ENCODE measurements at regions not wholly inside any gene's neighbourhood (a gene's known extent, or its start where the extent isn't known, plus 50 kb on each side); places are given as distances from the start of the nearest gene placed in this dataset.
"Not testable (repeated sequence)": the region's sequence is repeated elsewhere in the genome, so short reads cannot be mapped to it uniquely, and the experiment has no call there.

DNA sequence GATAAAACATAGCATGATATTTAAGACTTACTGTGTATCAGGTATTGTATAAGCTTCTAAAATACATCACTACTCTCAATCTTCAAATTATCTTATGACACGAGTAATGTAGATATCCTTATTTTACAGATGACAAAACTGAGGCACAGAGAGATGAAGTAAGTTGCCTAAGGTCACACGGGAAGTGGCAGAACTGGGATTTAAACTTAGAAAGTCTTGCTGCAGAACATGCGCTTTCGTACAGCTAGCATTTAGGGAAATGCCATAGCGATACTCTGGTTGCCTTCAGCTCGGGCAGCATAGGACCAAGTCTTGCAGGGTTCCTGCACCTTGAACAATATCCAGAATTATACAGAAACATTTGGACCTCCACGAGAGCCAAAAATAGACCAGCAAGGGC, 162.4 kb downstream of the BRMS1L start:
- no peak for DNase-seq

DNA sequence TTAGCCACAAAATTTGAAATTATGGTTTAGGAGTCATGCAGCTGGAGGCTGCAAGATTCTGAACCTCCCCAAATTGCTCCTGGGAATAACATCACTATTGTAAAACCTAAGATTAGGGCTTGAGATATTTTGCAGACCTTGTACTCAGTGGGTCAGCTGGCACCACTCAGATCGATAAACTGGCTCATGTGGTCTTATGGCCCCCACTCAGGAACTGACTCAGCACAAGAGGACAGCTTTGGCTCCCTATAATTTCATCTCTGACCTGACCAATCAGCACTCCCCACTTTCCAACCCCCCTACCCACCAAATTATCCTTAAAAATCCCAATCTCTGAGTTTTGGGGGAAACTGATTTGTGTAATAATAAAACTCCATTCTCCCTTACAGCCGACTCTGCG, 161.6 kb downstream of the BRMS1L start:
- DNase-seq = no peak

DNA sequence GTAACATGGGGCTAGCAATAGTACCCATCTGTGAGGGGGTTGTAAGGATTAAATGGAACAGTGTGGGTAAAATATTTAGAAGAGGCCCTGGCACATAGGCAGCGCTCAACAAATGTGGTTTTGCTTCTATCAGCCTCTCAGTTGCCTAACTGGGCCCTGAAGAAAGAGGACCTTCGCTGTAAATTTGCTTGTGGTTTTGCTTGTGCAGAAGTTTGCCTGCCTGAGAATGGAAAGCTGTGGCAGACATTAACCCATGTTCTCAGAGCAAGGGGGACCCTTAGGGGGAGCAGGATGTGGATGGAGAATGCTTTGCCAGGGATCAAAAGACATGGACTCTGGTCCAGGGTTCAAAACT, 160.1 kb downstream of the BRMS1L start:
- no peak for DNase-seq

DNA sequence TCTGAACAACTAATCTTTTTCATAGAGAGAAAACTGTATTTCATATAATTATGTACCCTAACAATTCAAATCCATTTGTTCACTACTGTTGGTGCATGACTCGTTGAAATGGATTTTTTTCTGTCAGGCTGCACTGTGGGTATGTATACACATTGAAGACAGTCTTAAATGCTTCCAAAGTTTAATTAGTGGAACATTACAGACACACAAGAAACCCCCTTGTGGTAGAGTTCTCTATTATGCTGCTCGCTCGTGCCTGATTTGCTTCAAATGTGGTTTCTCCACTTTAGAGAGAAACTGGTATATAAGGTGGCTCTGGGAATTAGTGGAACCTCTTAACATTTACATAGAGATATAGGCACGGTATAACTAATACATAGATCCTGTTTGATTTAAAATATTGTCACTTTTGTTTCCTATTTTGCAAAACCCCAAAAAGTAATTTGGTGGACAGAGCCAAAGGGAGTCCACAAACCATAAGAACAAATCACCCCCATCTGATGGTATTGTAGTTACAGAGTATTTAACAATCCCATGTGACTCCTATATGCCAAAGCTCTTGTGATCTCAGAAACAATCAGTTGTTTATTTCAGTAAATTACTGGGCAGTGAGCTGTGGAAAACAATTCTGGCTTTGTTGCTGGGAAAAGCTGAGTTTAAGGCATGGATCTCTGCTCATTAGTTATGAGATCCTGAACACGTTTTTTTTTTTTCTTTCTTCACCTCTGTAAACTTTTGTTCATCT, 159.5 kb downstream of the BRMS1L start:
- DNase-seq = no peak

DNA sequence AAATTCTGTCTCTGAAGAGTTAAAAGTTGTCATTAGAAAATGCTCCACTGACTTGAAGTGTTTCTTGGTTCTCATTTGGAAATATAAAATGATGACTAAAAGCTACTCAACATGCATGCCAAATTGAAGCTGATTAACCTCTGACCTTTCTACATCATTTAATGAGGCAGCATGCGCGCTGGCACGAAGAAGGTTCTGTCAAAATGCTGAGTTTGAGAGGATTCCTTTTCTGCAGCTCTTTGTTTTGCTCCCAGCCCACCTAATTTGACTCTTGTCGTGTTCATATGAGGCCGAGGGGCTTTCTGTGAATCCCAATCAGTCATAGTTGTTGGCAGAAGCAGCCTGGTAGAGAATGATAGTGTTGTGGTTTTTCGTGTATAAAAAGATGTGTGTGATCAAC, 153.4 kb downstream of the BRMS1L start:
- DNase-seq = no peak

DNA sequence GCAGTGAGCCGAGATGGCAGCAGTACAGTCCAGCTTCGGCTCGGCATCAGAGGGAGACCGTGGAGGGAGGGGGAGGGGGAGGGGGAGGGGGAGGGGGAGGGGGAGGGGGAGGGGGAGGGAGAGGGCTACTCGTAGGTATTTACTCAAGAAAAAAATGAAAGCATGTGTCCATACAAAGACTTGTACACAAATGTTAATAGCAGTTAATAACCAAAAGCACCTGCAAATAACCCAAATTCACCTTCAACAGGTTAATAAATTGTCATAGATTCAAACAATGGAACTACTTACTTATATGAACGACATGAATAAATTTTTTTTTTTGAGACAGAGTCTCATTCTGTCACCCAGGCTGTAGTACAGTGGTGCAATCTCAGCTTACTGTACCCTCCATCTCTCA, 152.4 kb downstream of the BRMS1L start:
- DNase-seq = no peak

DNA sequence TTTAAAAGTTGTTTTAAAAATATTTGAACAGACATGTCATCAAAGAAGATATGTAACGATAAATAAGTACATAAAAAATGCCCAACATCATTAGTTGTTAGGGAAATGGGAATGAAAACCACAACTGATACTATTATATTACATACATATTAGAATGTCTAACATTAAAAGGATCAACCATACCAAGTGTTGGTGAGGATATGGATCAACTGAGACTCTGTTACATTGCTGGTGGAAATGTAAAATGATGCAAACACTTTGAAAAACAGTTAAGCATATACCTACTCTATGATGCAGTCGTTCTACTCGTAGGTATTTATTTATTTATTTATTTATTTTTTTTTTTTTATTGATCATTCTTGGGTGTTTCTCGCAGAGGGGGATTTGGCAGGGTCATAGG, 149.7 kb downstream of the BRMS1L start:
- no peak for DNase-seq

DNA sequence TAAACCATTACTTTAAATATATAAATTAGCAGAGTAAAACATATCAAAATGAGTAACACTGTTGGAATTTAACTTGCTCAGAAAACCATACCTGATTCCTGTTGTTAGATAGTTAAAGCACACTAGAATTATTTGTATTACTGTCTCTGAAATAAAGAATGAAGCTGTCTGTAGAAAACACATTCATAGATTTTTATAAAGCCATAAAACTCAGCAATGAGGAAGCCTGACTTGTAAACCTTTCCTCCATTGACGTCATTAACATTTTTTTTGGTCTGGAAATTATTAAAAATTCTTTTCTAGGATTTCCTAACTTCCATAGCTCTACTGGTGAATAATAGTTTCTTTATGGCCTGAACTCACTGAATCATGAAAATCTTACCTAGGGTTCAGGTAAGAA, 147.6 kb downstream of the BRMS1L start:
- DNase-seq = no peak

DNA sequence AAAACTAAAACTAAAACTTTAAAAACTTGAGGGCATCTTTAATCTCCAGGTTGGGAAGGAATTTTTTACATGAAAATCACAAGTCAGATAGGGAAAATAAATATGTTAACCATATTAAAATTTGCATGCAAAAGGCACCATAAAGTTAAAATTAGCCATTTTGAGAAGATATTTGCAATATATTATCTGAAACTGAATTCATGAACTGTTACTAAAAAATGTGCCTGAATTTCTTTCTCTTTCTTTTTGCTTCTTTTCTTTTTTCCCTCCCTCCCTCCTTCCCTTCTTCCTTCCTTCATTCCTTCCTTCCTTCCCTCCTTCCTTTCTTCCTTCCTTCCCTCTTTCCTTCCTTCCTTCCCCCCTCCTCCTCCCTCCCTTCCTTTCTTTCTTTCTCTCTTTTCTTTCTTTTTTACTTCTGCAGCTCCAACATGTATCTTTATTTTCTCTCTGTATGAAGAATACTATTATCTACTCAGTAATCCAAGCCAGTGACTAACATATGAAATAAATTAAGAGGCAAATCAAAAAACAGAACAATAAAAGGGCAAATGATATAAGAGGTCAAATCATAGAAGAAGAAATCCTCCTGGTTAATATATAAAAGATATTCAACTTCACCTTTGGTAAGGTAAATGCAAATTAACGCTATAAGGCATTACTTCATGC, 146.0 kb downstream of the BRMS1L start:
- DNase-seq = no peak

DNA sequence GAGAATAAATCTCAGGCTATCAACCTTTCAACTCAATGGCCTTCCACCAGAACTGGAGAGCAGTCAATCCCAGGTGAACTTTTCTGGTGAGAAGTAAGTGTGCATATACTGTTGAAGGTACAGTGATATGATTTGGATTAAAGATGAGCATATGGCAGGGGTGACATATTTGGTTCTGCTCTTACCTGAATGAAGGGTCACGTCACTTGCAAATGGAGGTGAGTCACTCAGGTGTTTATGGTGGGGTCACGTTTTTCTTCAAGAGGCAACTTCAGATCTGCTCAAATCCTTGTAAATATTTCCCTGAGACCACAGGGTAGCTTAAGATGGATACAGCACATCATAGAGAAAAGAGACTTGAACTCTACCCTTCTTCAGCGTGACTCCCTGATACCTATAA, 143.2 kb downstream of the BRMS1L start:
- DNase-seq = no peak

DNA sequence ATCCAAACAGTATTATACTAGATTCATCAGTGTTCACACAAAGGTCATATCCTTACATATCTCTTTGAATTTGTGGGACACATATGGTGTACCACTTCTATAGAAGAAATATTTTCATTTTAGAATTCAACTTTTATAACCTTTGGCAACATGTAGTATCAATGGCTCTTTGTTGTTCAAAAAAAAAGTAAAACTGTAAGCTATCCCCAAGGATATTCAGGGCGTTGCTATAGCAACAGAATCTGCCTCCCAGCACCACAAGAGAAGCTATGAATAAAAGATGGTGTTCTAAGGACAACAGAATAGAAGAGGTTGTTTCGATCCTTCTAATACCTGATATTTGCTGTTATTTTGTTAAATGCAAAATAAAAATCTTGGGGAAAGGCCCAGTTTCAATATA, 139.3 kb downstream of the BRMS1L start:
- no peak for DNase-seq

DNA sequence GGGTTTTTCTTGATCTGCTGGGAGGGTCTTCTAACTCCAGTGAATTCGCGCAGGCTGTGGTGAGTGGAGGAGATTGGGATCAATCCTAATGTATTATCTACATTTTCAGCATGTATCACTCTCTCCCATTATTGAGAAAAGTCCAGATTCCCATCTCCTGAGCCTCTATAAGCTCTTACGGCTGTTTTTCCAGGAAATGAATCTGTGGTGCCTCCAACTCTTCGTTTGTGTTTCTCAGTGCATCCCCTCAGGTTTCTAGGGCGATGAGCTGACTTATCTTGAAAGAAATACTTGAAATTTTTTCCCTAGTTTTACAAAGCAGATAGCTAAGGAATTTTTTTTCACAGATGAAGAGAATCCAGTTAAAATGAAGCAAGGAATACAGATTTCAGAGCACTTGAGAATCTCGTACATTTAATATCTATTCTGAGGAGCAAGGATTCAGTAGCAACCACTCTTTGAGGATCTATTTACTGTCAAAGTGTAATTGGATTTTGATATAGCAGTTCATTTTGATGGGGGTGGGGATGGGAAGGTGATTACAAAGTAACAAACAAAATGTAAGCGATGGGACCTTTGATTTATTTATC, 138.7 kb downstream of the BRMS1L start:
- no peak for DNase-seq

DNA sequence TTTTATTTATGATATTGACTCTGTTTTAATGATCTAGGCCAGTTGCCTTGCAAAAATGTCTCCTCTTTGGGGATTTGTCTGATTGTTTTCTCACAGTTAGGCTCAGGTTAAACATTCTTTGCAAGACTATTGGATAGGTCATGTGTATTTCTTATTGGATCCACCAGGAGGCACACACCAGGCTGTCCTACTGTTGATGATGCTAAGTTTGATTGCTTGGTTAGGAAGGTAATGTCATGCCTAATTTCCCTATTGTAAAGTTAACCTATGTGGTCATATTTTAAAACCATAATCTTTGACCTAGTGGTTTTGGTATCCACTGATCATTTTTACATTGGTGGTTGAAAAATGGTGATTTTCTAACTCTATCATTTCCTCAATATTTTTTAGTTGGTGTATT, 137.1 kb downstream of the BRMS1L start:
- DNase-seq = no peak

DNA sequence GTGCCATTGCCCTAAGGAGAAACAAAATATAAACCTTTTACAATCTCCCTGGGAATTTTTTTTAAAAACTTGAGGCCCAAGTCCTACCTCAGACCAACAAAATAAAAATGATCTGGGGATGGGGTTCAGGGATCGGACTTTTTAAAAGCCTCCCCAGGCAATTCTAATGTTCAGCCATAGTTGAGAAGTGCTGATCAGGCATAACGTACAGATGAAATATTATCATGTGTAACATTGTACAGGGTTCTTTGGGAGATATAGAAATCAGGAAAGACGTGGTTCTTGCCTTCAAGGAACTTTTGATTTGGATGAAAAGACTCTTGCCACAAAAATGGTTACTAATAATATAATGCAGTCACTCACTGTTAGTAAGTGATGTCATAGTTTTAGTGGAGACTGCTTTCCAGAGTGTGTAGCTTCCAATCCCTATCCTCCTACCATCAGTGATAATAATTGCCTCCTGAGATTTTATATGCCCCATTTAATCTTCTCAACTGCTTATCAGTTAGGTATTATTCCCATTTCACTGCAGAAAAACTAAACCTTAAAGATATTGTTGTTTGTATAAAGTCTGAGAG, 135.6 kb downstream of the BRMS1L start:
- no peak for DNase-seq

DNA sequence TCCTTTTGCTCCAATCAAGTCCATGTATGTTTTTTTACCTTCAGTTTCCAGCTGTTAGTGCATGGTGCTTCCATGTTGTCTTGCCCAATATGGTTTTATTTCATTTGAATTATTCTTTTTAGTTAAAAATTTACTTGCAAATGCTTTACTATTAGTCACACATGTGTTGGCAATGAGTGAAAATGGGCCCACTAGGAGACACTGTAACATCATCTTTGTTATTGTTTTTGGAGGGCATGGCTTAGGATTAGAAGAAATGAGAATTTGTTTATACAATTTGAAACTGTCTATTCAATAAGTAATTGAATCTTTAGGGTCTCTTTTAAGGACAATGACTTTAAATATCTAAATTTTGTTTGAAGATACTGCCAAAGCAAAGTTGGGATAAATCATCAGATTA, 133.7 kb downstream of the BRMS1L start:
- DNase-seq = no peak

DNA sequence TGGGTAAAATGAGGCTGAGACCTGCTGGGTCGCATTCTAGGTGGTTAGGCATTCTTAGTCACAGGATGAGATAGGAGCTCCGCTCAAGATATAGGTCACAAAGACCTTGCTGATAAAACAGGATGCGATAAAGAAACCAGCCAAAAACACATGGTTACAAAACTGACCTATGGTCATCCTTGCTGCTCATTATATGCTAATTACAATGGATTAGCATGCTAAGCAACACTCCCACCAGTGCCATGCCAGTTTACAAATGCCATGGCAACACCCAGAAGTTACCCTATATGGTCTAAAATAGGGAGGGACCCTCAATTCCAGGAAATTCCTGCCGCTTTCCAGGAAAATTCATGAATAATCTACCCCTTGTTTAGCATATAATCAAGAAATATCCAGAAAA, 132.4 kb downstream of the BRMS1L start:
- DNase-seq = no peak

DNA sequence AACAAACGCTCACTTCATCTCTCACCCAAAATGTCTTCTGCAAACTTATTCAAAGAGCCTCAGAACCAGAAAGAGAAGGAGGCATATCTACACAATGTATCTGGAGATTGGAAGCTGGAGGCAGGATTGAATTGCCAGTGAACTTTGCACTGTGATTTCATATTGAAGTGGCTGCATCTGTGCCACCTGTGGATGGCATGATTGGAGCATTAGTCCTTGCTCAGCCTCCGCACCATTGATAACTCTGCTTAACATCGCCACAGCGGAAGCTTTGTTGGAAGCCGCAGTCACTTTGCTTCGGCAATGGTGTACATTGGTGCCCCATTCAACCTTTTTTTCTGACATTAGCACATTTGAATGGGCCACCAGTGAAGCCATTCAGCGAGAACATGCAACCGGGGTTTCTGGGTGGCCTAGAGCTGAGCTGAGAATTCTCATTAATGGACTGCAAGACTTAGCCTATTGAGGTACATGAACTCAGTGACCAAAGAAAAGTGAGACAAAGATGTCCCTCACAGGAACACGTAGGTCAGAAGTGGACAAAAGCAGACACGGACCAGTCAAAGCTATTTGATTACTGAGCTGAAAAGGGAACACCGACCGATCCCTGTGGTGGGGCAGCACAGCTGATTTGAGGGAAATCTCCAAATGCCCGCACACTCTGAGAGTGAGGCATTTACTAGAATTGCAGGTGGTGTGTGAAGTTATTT, 130.4 kb downstream of the BRMS1L start:
- DNase-seq = no peak

DNA sequence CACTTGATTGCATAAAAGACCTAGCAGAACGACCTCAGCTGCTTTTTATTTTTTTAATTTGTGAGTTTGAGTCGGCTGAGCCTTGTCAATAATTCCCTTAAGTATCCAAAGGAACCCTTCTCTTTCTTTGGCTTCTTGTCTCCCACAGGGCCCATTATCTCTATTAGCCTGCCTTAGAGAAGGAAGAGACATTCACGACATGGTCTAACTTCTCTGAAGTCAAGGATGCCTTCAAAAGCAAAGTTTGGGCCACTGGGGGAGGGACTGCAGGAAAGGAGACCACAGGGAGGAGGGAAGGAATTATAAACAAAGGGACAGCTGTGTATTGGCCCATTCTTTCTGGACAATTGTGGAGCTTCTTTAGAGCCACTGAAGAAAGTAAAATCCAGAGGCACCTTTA, 126.4 kb downstream of the BRMS1L start:
- DNase-seq = no peak

DNA sequence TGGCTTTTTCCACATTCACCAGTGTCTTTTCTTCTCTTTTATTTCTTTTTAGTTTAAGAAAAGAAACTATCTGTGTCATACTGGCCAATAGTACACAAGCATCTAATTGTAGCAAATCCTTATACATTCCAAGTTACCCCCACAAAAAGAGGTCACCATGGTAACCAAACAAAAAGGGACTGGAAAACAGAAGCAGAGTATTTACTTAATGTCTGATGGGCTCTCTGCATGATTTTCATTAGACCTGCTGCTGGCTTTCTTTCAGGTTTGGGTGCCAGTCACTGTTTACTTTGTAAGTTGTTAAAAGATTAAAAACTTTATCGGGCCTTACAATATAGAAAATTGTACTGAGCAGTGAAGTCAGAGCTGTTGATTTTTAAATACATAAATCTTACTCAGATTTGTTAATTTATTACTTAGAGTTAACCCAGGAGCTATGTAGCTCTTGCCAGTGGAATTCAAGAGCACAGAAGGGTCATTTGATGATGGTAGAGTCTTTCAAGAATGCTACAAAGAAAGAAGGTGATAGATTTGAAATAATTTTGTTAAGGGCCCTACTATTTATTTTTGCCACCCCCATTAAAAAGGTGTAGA, 123.9 kb downstream of the BRMS1L start:
- peak; percentile 3 for DNase-seq

DNA sequence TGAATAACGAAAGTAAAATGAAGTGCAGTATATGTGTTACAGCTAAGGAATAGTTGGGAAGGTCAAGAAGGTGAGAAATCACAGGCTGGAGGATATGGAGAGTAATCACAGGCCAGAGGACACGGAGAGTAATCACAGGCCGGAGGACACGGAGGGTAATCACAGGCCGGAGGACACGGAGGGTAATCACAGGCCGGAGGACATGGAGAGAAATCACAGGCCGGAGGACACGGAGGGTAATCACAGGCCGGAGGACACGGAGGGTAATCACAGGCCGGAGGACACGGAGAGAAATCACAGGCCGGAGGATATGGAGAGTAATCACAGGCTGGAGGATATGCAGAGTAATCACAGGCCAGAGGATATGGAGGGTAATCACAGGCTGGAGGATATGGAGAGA, 121.8 kb downstream of the BRMS1L start:
- DNase-seq = not testable (repeated sequence)

DNA sequence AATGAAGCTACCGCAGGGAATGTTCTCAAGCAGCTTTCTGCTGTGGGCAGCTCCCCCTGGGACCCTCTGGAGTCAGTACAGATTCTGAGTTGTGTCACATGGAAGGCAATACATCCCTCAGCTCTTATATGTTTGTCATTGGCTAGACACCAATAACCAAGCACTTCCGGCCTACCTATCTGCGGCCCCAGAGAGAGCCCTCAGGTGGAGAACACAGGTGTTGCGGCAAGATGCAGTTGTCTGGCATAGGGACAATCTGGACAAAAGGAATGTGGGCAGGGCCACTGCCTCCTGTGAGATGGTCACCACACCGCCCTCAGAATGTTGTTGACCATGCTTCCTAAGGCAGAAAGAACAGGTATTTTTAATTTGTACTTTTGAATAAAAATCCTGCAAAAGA, 118.7 kb downstream of the BRMS1L start:
- DNase-seq = no peak

DNA sequence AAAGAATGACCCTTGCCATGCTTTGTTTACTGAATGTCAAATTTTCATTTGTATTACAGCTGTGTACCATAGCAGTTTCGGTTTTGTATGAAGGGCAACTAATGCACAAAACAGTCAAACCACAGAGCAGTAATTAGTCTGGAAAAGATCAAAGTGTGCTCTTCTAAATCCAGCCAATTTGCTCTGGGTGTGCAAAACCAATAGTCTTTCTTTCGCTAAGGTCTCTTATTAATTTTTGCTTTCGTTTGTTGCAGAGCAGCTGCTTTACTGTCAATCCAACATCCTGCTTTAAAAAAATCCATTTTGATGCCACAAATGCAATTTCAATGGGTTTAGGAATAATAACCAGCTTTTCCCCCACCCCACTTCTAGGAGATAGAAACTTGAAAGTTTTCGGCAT, 114.2 kb downstream of the BRMS1L start:
- DNase-seq = no peak

DNA sequence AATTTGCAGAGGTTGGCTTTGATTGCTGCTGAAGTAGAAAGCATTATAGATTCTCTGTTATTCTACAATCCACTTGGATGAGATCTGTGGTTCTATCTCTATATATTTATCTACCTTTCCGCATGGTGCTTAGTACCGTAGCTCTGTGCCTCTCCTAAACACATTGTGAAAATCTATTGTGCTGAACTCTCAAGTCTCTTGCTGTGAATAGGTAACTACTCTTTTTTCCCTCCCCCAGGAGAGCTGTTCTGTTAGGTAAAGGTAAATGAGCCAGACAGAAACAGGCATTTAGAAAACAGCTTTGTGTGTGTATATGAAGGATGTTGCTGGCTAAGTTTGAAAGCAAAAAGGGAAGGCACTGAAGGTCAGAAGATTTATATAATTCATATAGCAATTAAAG, 112.6 kb downstream of the BRMS1L start:
- DNase-seq = no peak
